Esophagus squamous epithelium (tissue), 5 donors: ENCODE measurements at regions not wholly inside any gene's neighbourhood (a gene's known extent, or its start where the extent isn't known, plus 50 kb on each side); places are given as distances from the start of the nearest gene placed in this dataset.
"Not testable (repeated sequence)": the region's sequence is repeated elsewhere in the genome, so short reads cannot be mapped to it uniquely, and the experiment has no call there.

Source experiments
- DNase-seq: peaks from one replicate; lab custom pipeline; 2025; lab: John Stamatoyannopoulos, UW
- H3K27ac ChIP-seq, 4 donors: fragments of 200-600 bp; sonication (generic); one replicate each; pipeline ENCODE4 v1.5.1; 2016 to 2019; ENCODE audit warnings: mild to moderate bottlenecking in 1 of 4
- H3K27me3 ChIP-seq, 4 donors: fragments of 200-600 bp; sonication (generic); 1 replicate in 3 of 4; 2 replicates in 1 of 4; pipeline versions ENCODE4 v1.5.1 to v1.6.0; 2017 to 2021; ENCODE audit warnings: antibody characterized with exemption in 1 of 4
- H3K36me3 ChIP-seq, 3 donors: fragments of 200-600 bp; sonication (generic); one replicate each; pipeline ENCODE4 v1.5.1; 2016 to 2019
- H3K4me1 ChIP-seq, 3 donors: fragments of 200-600 bp; sonication (generic); one replicate each; pipeline ENCODE4 v1.5.1; 2017 to 2019
- H3K4me3 ChIP-seq, 4 donors: fragments of 200-600 bp; sonication (generic); 1 replicate in 3 of 4; 2 replicates in 1 of 4; pipeline ENCODE4 v1.5.1; 2016 to 2019; ENCODE audit warnings: mild to moderate bottlenecking in 2 of 4, moderate library complexity in 1 of 4
- H3K9me3 ChIP-seq, 3 donors: fragments of 200-600 bp; sonication (generic); one replicate each; pipeline ENCODE4 v1.5.1; 2016 to 2019
- CTCF ChIP-seq, 6 experiments: fragments of 450-650 bp in 4 of 6; fragments of 200-600 bp in 2 of 6; sonication (generic) in 2 of 6; IDR thresholded peaks; one replicate each; pipeline ENCODE4 v1.5.1; 2016 to 2019; ENCODE audit warnings: antibody characterized with exemption in 6 of 6, mild to moderate bottlenecking in 4 of 6, moderate library complexity in 4 of 6
- POLR2A ChIP-seq, 4 donors: fragments of 450-650 bp; IDR thresholded peaks; one replicate each; pipeline ENCODE4 v1.6.1; 2017; ENCODE audit warnings: antibody characterized with exemption in 4 of 4, mild to moderate bottlenecking in 4 of 4, moderate library complexity in 3 of 4
- WGBS, 2 donors: methylation state at CpG; one replicate each; pipeline ENCODE4 v1.1.5; 2018; 5-methylcytosine and 5-hydroxymethylcytosine counted together
- intact Hi-C: fragments of 100-400 bp; cut with DNase I; formaldehyde crosslinking; loops from one replicate; pipeline ENCODE4 v1.15.0; 2022
- donor health status: DM: yes; HTN: yes; CAD: no.

- 57 to 78% methylated on average over 9 to 11 of the region's 11 CpGs for WGBS, 2 donors
- peaks cover 0 to 53% (median 0%) of the 10 kb centered on the region in 3 donors for H3K36me3 ChIP-seq
- no peak for DNase-seq
- H3K9me3 ChIP-seq = no peaks in the 10 kb centered on the region
- intact Hi-C loops = no loop called here
- no peak for TF ChIP-seq POLR2A (IDR thresholded peaks at IDR 0.05)
- no peak for TF ChIP-seq CTCF (IDR thresholded peaks at IDR 0.05)
- no peaks in the 10 kb centered on the region for H3K27me3 ChIP-seq
- peaks cover 0 to 27% (median 3%) of the 10 kb centered on the region in 3 donors for H3K4me1 ChIP-seq
- H3K4me3 ChIP-seq = no peak overlapping the region
- peak overlapping the region; percentile 21 to 78 (median 64) for H3K27ac ChIP-seq
These were observed 100.2 kb downstream of the KATNIP start for GRCh38 chr16:27650073-27650701.

GRCh38 chr16:27651301-27651700 is 101.4 kb downstream of the KATNIP start:
- peaks cover 0 to 27% (median 3%) of the 10 kb centered on the region in 3 donors for H3K4me1 ChIP-seq
- peaks cover 0 to 63% (median 0%) of the 10 kb centered on the region in 3 donors for H3K36me3 ChIP-seq
- no peak for TF ChIP-seq CTCF (IDR thresholded peaks at IDR 0.05)
- TF ChIP-seq POLR2A (IDR thresholded peaks at IDR 0.05) = no peak
- H3K4me3 ChIP-seq = no peak overlapping the region
- H3K27ac ChIP-seq = no peak overlapping the region
- H3K9me3 ChIP-seq = no peaks in the 10 kb centered on the region
- no peak for DNase-seq
- intact Hi-C loops = no loop called here
- H3K27me3 ChIP-seq = no peaks in the 10 kb centered on the region
- 87 to 90% methylated on average over 6 of the region's 6 CpGs for WGBS, 2 donors

- no peaks in the 10 kb centered on the region for H3K9me3 ChIP-seq
- no peak for DNase-seq
- intact Hi-C loops = no loop called here
- TF ChIP-seq CTCF (IDR thresholded peaks at IDR 0.05) = no peak
- no peak for TF ChIP-seq POLR2A (IDR thresholded peaks at IDR 0.05)
- H3K4me1 ChIP-seq = peaks cover 0 to 3% (median 0%) of the 10 kb centered on the region in 3 donors
- H3K4me3 ChIP-seq = no peak overlapping the region
- peaks cover 0 to 40% (median 0%) of the 10 kb centered on the region in 3 donors for H3K36me3 ChIP-seq
- H3K27ac ChIP-seq = no peak overlapping the region
- H3K27me3 ChIP-seq = no peaks in the 10 kb centered on the region
- 95 to 97% methylated on average over 6 of the region's 6 CpGs for WGBS, 2 donors
These were observed 107.9 kb downstream of the KATNIP start for GRCh38 chr16:27657811-27658210.

GRCh38 chr16:27660507-27660906 is 110.6 kb downstream of the KATNIP start:
- WGBS, 2 donors = 98 to 100% methylated on average over 4 of the region's 4 CpGs
- TF ChIP-seq POLR2A (IDR thresholded peaks at IDR 0.05) (no peak), CTCF (IDR thresholded peaks at IDR 0.05) (no peak)
- DNase-seq = no peak
- Histone ChIP-seq H3K9me3 (no peaks in the 10 kb centered on the region), H3K27me3 (no peaks in the 10 kb centered on the region), H3K4me1 (peaks cover 0 to 3% (median 0%) of the 10 kb centered on the region in 3 donors), H3K4me3 (no peak overlapping the region), H3K27ac (no peak overlapping the region), H3K36me3 (peaks cover 0 to 32% (median 0%) of the 10 kb centered on the region in 3 donors)
- intact Hi-C loops = no loop called here

- intact Hi-C loops, H3K4me1 ChIP-seq, H3K27me3 ChIP-seq, H3K4me3 ChIP-seq, H3K27ac ChIP-seq, H3K9me3 ChIP-seq, DNase-seq: not testable (repeated sequence)
- H3K36me3 ChIP-seq = peaks cover 0 to 37% (median 0%) of the 10 kb centered on the region in 3 donors
- 86 to 99% methylated on average over 7 of the region's 7 CpGs for WGBS, 2 donors
These were observed 113.3 kb downstream of the KATNIP start for GRCh38 chr16:27663235-27663634.
